H1 (cell line): ENCODE measurements at regions not wholly inside any gene's neighbourhood (a gene's known extent, or its start where the extent isn't known, plus 50 kb on each side); places are given as distances from the start of the nearest gene placed in this dataset.

ENCODE experiments used
- CTCF ChIA-PET: fragments of 300-600 bp; sonication (Branson Sonifier 250); formaldehyde crosslinking; loops from one replicate; lab custom pipeline; 2021; ENCODE audit not compliant: partially characterized antibody; lab: Charles Lee
- POLR2A ChIA-PET: fragments of 300-600 bp; sonication (Branson Sonifier 250); formaldehyde crosslinking; loops from one replicate; lab custom pipeline; 2021; ENCODE audit warnings: inconsistent platforms; ENCODE audit not compliant: partially characterized antibody; lab: Charles Lee
- DNase-seq, 2 experiments: peaks; one replicate each; pipeline versions ENCODE4 v3.0.0 to v3.0.0-alpha.2; 2010 to 2022; ENCODE audit warnings: low spot score in 2 of 2, low read depth in 1 of 2, mixed read lengths in 1 of 2
- FAIRE-seq: peaks from 2 replicates; lab custom pipeline; 2011; peaks lifted over from hg19 to GRCh38; lab: Jason Lieb, UNC
- H2AFZ ChIP-seq: 2 replicates; pipeline ENCODE4 v1.8.1; 2012; ENCODE audit warnings: low read length, inconsistent platforms
- H2AK5ac ChIP-seq: 2 replicates; pipeline ENCODE4 v1.6.1; 2013; ENCODE audit warnings: low read depth, low read length
- H2BK120ac ChIP-seq: replicated peaks from 2 replicates; pipeline ENCODE3; 2013; ENCODE audit warnings: low read depth, low read length, inconsistent platforms
- H2BK12ac ChIP-seq: 2 replicates; pipeline ENCODE4 v1.6.1; 2013; ENCODE audit warnings: low read depth, low read length
- H2BK15ac ChIP-seq: 2 replicates; pipeline ENCODE4 v1.6.1; 2013; ENCODE audit warnings: low read length
- H2BK20ac ChIP-seq: 2 replicates; pipeline ENCODE4 v1.6.1; 2013; ENCODE audit warnings: low read length
- H2BK5ac ChIP-seq: 2 replicates; pipeline ENCODE4 v1.6.1; 2013; ENCODE audit warnings: low read depth, low read length
- H3K14ac ChIP-seq: 2 replicates; pipeline ENCODE4 v1.6.1; 2013; ENCODE audit warnings: inconsistent platforms; ENCODE audit not compliant: insufficient read length
- H3K18ac ChIP-seq: 2 replicates; pipeline ENCODE4 v1.6.1; 2013; ENCODE audit warnings: low read length; ENCODE audit errors: extremely low read depth
- H3K23ac ChIP-seq: 2 replicates; pipeline ENCODE4 v1.6.1; 2013; ENCODE audit warnings: inconsistent platforms; ENCODE audit not compliant: insufficient read length
- H3K23me2 ChIP-seq: 2 replicates; pipeline ENCODE4 v1.6.1; 2013; ENCODE audit warnings: low read depth, low read length
- H3K27ac ChIP-seq: 2 replicates; pipeline ENCODE4 v1.6.1; 2011; ENCODE audit warnings: low read depth, low read length, inconsistent platforms
- H3K27me3 ChIP-seq, 4 experiments: replicated peaks in 1 of 4; 1 replicate in 1 of 4; 2 replicates in 3 of 4; pipeline versions ENCODE4 v1.6.1 to v1.8.1; 2011 to 2013; ENCODE audit warnings: low read length in 3 of 4, mild to moderate bottlenecking in 3 of 4, inconsistent platforms in 2 of 4, mixed read lengths in 2 of 4, moderate library complexity in 1 of 4; ENCODE audit not compliant: control insufficient read depth in 3 of 4, insufficient read depth in 3 of 4; ENCODE audit errors: extremely low read depth in 1 of 4
- H3K36me3 ChIP-seq, 4 experiments: 2 replicates each; pipeline versions ENCODE4 v1.6.1 to v1.8.1; 2011 to 2013; ENCODE audit warnings: mild to moderate bottlenecking in 4 of 4, low read length in 3 of 4, moderate library complexity in 2 of 4, control low read depth in 1 of 4, inconsistent platforms in 1 of 4; ENCODE audit not compliant: insufficient read depth in 4 of 4, control insufficient read depth in 2 of 4
- H3K4ac ChIP-seq: replicated peaks from 2 replicates; pipeline ENCODE3; 2013; ENCODE audit warnings: low read length, low read depth, mixed read lengths, inconsistent platforms; ENCODE audit not compliant: insufficient read length
- H3K4me1 ChIP-seq, 4 experiments: replicated peaks in 1 of 4; 1 replicate in 1 of 4; 2 replicates in 3 of 4; pipeline versions ENCODE4 v1.6.1 to v1.8.1; 2011 to 2013; ENCODE audit warnings: low read length in 3 of 4, inconsistent platforms in 2 of 4, mixed read lengths in 1 of 4; ENCODE audit not compliant: insufficient read depth in 4 of 4, control insufficient read depth in 3 of 4
- H3K4me2 ChIP-seq, 2 experiments: 2 replicates each; pipeline versions ENCODE4 v1.6.1 to v1.8.1; 2011 to 2013; ENCODE audit warnings: low read depth in 2 of 2, low read length in 2 of 2, control low read depth in 1 of 2, inconsistent platforms in 1 of 2, mild to moderate bottlenecking in 1 of 2; ENCODE audit not compliant: insufficient read depth in 1 of 2
- H3K4me3 ChIP-seq, 4 experiments: fragments of 200-600, 300-600 bp in 1 of 4; sonication (generic), shearing (Covaris generic), sonication (Bioruptor Twin) in 1 of 4; 2 replicates each; pipeline versions ENCODE4 v1.5.1 to v1.8.1; 2011 to 2016; ENCODE audit warnings: low read length in 4 of 4, low read depth in 3 of 4, control low read depth in 2 of 4, inconsistent platforms in 2 of 4, mild to moderate bottlenecking in 2 of 4, mixed read lengths in 1 of 4, moderate library complexity in 1 of 4; ENCODE audit not compliant: insufficient read depth in 2 of 4; ENCODE audit errors: extremely low read depth in 1 of 4
- H3K56ac ChIP-seq: replicated peaks from 2 replicates; pipeline ENCODE3; 2013; ENCODE audit warnings: low read depth, mild to moderate bottlenecking, mixed read lengths, low read length, inconsistent platforms; ENCODE audit not compliant: insufficient read length
- H3K79me1 ChIP-seq: 2 replicates; pipeline ENCODE4 v1.6.1; 2013; ENCODE audit warnings: low read depth, low read length, control low read depth
- H3K79me2 ChIP-seq, 2 experiments: 2 replicates each; pipeline versions ENCODE4 v1.6.1 to v1.8.1; 2012 to 2013; ENCODE audit warnings: low read length in 2 of 2, mild to moderate bottlenecking in 2 of 2, inconsistent platforms in 1 of 2; ENCODE audit not compliant: insufficient read depth in 2 of 2, control insufficient read depth in 1 of 2
- H3K9ac ChIP-seq, 4 experiments: replicated peaks in 1 of 4; 1 replicate in 1 of 4; 2 replicates in 3 of 4; pipeline versions ENCODE4 v1.6.1 to v1.8.1; 2011 to 2013; ENCODE audit warnings: low read depth in 3 of 4, low read length in 3 of 4, control low read depth in 2 of 4, mild to moderate bottlenecking in 2 of 4, moderate library complexity in 2 of 4, inconsistent platforms in 1 of 4; ENCODE audit errors: extremely low read depth in 1 of 4
- H3K9me3 ChIP-seq, 2 experiments: 2 replicates each; pipeline versions ENCODE4 v1.6.1 to v1.8.1; 2012 to 2013; ENCODE audit warnings: mild to moderate bottlenecking in 2 of 2, moderate library complexity in 2 of 2, control low read depth in 1 of 2, inconsistent platforms in 1 of 2, low read depth in 1 of 2, low read length in 1 of 2, mixed read lengths in 1 of 2; ENCODE audit not compliant: insufficient read depth in 2 of 2
- H4K20me1 ChIP-seq, 2 experiments: replicated peaks in 1 of 2; 2 replicates each; pipeline versions ENCODE3 to v1.8.1; 2011 to 2013; ENCODE audit warnings: inconsistent platforms in 2 of 2, low read length in 2 of 2, mild to moderate bottlenecking in 1 of 2; ENCODE audit not compliant: insufficient read depth in 2 of 2, control insufficient read depth in 1 of 2
- H4K5ac ChIP-seq: 2 replicates; pipeline ENCODE4 v1.6.1; 2013; ENCODE audit warnings: low read length, low read depth, mixed read lengths, inconsistent platforms; ENCODE audit not compliant: insufficient read length
- H4K8ac ChIP-seq: 2 replicates; pipeline ENCODE4 v1.8.0; 2013; ENCODE audit warnings: mild to moderate bottlenecking, moderate library complexity, low read length, inconsistent platforms; ENCODE audit not compliant: insufficient read depth; ENCODE audit errors: extremely low read depth
- H4K91ac ChIP-seq: replicated peaks from 2 replicates; pipeline ENCODE3; 2013; ENCODE audit warnings: low read length, mixed read lengths, inconsistent platforms; ENCODE audit not compliant: insufficient read length
- ASH2L ChIP-seq: fragments of 200-600, 300-600 bp; sonication (generic); IDR thresholded peaks from one replicate; pipeline ENCODE4 v1.7.1; 2017; ENCODE audit warnings: low read length
- BCL11A ChIP-seq, 2 experiments: IDR thresholded peaks; one replicate each; pipeline ENCODE4 v1.6.1; 2011; ENCODE audit warnings: low read depth in 2 of 2, low read length in 2 of 2, mild to moderate bottlenecking in 2 of 2
- JUN ChIP-seq: IDR thresholded peaks from 2 replicates; pipeline ENCODE4 v1.6.1; 2011; ENCODE audit warnings: low read depth, mild to moderate bottlenecking, improper control_type of control experiment, low read length
- NANOG ChIP-seq: IDR thresholded peaks from 2 replicates; pipeline ENCODE4 v1.6.1; 2011; ENCODE audit warnings: low read length, low read depth, mild to moderate bottlenecking, inconsistent platforms; ENCODE audit not compliant: insufficient read depth, poor library complexity, severe bottlenecking
- RBBP5 ChIP-seq: IDR thresholded peaks from 2 replicates; pipeline ENCODE4 v1.7.1; 2012; ENCODE audit warnings: low read depth, mild to moderate bottlenecking, inconsistent platforms, low read length, moderate library complexity, borderline replicate concordance
- SP4 ChIP-seq: IDR thresholded peaks from 2 replicates; pipeline ENCODE4 v1.6.1; 2012; ENCODE audit warnings: low read length, inconsistent platforms
- TEAD4 ChIP-seq: IDR thresholded peaks from 2 replicates; pipeline ENCODE4 v1.6.1; 2012; ENCODE audit warnings: low read depth, low read length, inconsistent platforms, mixed read lengths
- USF2 ChIP-seq: IDR thresholded peaks from 2 replicates; pipeline ENCODE4 v1.6.1; 2011; ENCODE audit warnings: low read length, improper control_type of control experiment
- YY1 ChIP-seq: IDR thresholded peaks from 2 replicates; pipeline ENCODE4 v1.6.1; 2011; ENCODE audit warnings: low read depth, mild to moderate bottlenecking, low read length
- WGBS, 2 experiments: shearing (Covaris generic) in 1 of 2; methylation state at CpG; one replicate each; pipeline versions ENCODE4 v1.1.6 to v1.1.7; 2013 to 2015; ENCODE audit warnings: low lambda C conversion rate in 2 of 2, mixed read lengths in 2 of 2, inconsistent platforms in 1 of 2, low coverage in 1 of 2, missing lambda C conversion rate in 1 of 2; ENCODE audit not compliant: insufficient replicate concordance in 2 of 2, insufficient coverage in 1 of 2, insufficient read length in 1 of 2; ENCODE audit errors: extremely low coverage in 1 of 2, missing lambda C conversion rate in 1 of 2; 5-methylcytosine and 5-hydroxymethylcytosine counted together

GRCh38 chr4:54898056-54898562 lies 227.3 kb downstream of the KDR start:
- FAIRE-seq = no peak
- Histone ChIP-seq H3K4ac (no peak overlapping the region), H3K4me1 (no peaks in the 10 kb centered on the region), H3K4me3 (no peak overlapping the region), H4K91ac (no peak overlapping the region), H2AK5ac (no peak overlapping the region), H3K14ac (no peak overlapping the region), H2AFZ (no peak overlapping the region), H3K56ac (no peak overlapping the region), H3K9ac (no peak overlapping the region), H3K23me2 (no peaks in the 10 kb centered on the region; the same call in 1 of the 2 replicates), H2BK5ac (no peak overlapping the region), H3K79me2 (no peaks in the 10 kb centered on the region), H3K9me3 (no peaks in the 10 kb centered on the region), H3K79me1 (no peaks in the 10 kb centered on the region), H4K5ac (no peak overlapping the region), H4K20me1 (no peaks in the 10 kb centered on the region), H2BK20ac (no peak overlapping the region), H3K27me3 (no peaks in the 10 kb centered on the region), H3K36me3 (no peaks in the 10 kb centered on the region), H2BK12ac (no peak overlapping the region), H2BK15ac (no peak overlapping the region)
- DNase-seq = no peak
- ChIA-PET POLR2A (no interaction called here), CTCF (interaction anchor here (1.1 kb wide), 1 partner anchor 111 kb away, joined by 3 read pairs; no protein-coding TSS in a partner anchor)
- TF ChIP-seq TEAD4 (no peak), ASH2L (no peak), JUN (no peak), USF2 (no peak), SP4 (no peak), BCL11A (IDR thresholded peaks at IDR 0.05; ENCODE audit: low read depth in 2 of 2, low read length in 2 of 2) (no peak), RBBP5 (no peak), NANOG (no peak), YY1 (no peak)
- TF ChIP-seq, all 59 proteins: peak for 0
- Histone ChIP-seq H3K4me2 (no peak overlapping the region), H3K18ac (no peak overlapping the region), H2BK120ac (no peak overlapping the region), H3K23ac (no peak overlapping the region), H3K27ac (no peak overlapping the region), H4K8ac (no peak overlapping the region)
- WGBS, 2 experiments = 95% methylated on average over 1 of the region's 1 CpG; no CpG with 5 or more reads in 1 of the 2 experiments
